ENCODE measurements at regions not wholly inside any gene's neighbourhood (a gene's known extent, or its start where the extent isn't known, plus 50 kb on each side); places are given as distances from the start of the nearest gene placed in this dataset.

- Histone ChIP-seq H3K4me1 (no peaks in the 10 kb centered on the region), H3K27me3 (no peaks in the 10 kb centered on the region), H3K9me3 (no peaks in the 10 kb centered on the region), H3K36me3 (no peaks in the 10 kb centered on the region), H3K4me3 (no peak overlapping the region), H3K27ac (no peak overlapping the region)
- no peak for DNase-seq
- no peak for TF ChIP-seq POLR2A (IDR thresholded peaks at IDR 0.05)
- no peak for TF ChIP-seq CTCF (IDR thresholded peaks at IDR 0.05)
Observed at GRCh38 chr4:27111627-27112026, 251.0 kb downstream of the STIM2 start.

- H3K27ac ChIP-seq = no peak overlapping the region
- H3K27me3 ChIP-seq = no peaks in the 10 kb centered on the region
- DNase-seq = no peak
- H3K4me3 ChIP-seq = no peak overlapping the region
- no peaks in the 10 kb centered on the region for H3K9me3 ChIP-seq
- TF ChIP-seq POLR2A (IDR thresholded peaks at IDR 0.05) (no peak), CTCF (IDR thresholded peaks at IDR 0.05) (no peak)
- H3K4me1 ChIP-seq = no peaks in the 10 kb centered on the region
- no peaks in the 10 kb centered on the region for H3K36me3 ChIP-seq
Observed at GRCh38 chr4:27112587-27112986, 251.9 kb downstream of the STIM2 start.

GRCh38 chr4:27115221-27115620 lies 254.6 kb downstream of the STIM2 start:
- Histone ChIP-seq H3K27me3 (no peaks in the 10 kb centered on the region), H3K4me3 (no peak overlapping the region), H3K4me1 (no peaks in the 10 kb centered on the region), H3K27ac (no peak overlapping the region), H3K36me3 (no peaks in the 10 kb centered on the region), H3K9me3 (no peaks in the 10 kb centered on the region)
- TF ChIP-seq CTCF (IDR thresholded peaks at IDR 0.05) = no peak
- no peak for TF ChIP-seq POLR2A (IDR thresholded peaks at IDR 0.05)
- DNase-seq = no peak

- no peaks in the 10 kb centered on the region for H3K4me1 ChIP-seq
- no peaks in the 10 kb centered on the region for H3K27me3 ChIP-seq
- no peak overlapping the region for H3K27ac ChIP-seq
- H3K36me3 ChIP-seq = no peaks in the 10 kb centered on the region
- no peaks in the 10 kb centered on the region for H3K9me3 ChIP-seq
- no peak for DNase-seq
- no peak overlapping the region for H3K4me3 ChIP-seq
- no peak for TF ChIP-seq POLR2A (IDR thresholded peaks at IDR 0.05)
- no peak for TF ChIP-seq CTCF (IDR thresholded peaks at IDR 0.05)
Observed at GRCh38 chr4:27117453-27117852, 256.8 kb downstream of the STIM2 start.

GRCh38 chr4:27119239-27119638 lies 258.6 kb downstream of the STIM2 start:
- no peaks in the 10 kb centered on the region for H3K36me3 ChIP-seq
- DNase-seq = no peak
- no peaks in the 10 kb centered on the region for H3K27me3 ChIP-seq
- no peak overlapping the region for H3K27ac ChIP-seq
- H3K4me1 ChIP-seq = no peaks in the 10 kb centered on the region
- no peak overlapping the region for H3K4me3 ChIP-seq
- TF ChIP-seq POLR2A (IDR thresholded peaks at IDR 0.05) = no peak
- no peak for TF ChIP-seq CTCF (IDR thresholded peaks at IDR 0.05)
- H3K9me3 ChIP-seq = no peaks in the 10 kb centered on the region

- Histone ChIP-seq H3K36me3 (no peaks in the 10 kb centered on the region), H3K4me1 (peaks cover 0 to 5% (median 0%) of the 10 kb centered on the region in 4 donors), H3K9me3 (no peaks in the 10 kb centered on the region), H3K27ac (no peak overlapping the region), H3K27me3 (no peaks in the 10 kb centered on the region), H3K4me3 (no peak overlapping the region)
- no peak for DNase-seq
- TF ChIP-seq CTCF (IDR thresholded peaks at IDR 0.05) = no peak
- TF ChIP-seq POLR2A (IDR thresholded peaks at IDR 0.05) = no peak
Observed at GRCh38 chr4:27121830-27122229, 261.2 kb downstream of the STIM2 start.
